ENCODE measurements at regions not wholly inside any gene's neighbourhood (a gene's known extent, or its start where the extent isn't known, plus 50 kb on each side); places are given as distances from the start of the nearest gene placed in this dataset.

DNA sequence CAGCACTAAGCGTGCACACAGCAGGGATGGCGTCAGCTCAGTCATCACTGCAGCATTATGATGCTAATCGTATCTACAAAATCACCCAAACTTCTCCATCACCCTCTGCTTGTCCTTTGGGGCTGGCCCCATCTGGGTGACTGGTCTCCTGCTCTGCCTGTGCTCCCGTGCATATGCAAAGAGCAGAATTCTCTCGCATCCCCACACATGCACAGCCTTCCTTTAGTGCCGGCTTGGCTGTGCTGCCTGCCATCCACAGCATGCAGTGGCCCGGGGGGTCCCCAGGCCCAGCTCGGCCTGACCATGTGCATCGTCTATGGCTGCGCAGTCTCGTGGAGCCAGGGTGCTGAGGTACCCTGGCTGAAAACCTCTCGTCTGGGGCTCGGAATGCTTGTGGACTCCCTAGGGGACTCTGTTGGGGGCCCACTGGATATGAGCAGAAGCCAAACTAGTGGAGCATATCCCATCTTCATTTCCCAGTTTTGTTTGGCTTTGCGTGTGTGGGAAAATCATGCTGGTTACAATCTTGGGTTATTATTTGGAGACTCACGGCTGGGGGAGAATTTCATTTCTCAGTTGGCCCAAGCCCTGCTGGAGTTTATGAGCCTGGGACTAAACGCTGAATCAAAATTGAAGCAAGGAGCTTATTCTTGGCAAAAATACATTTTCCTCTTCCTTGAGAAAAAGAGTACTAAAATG is 70.9 kb upstream of the HS6ST1 start:
- Mint-ChIP-seq H3K4me3 (no peak overlapping the region), H3K9me3 (ENCODE audit: low read depth) (no peaks in the 10 kb centered on the region), H3K4me1 (no peaks in the 10 kb centered on the region), H3K27me3 (peaks cover 19% of the 10 kb centered on the region), H3K36me3 (no peaks in the 10 kb centered on the region), H3K27ac (no peak overlapping the region)
- CTCF ChIA-PET, result no interaction called here
- ATAC-seq (no peak), DNase-seq (no peak)

DNA sequence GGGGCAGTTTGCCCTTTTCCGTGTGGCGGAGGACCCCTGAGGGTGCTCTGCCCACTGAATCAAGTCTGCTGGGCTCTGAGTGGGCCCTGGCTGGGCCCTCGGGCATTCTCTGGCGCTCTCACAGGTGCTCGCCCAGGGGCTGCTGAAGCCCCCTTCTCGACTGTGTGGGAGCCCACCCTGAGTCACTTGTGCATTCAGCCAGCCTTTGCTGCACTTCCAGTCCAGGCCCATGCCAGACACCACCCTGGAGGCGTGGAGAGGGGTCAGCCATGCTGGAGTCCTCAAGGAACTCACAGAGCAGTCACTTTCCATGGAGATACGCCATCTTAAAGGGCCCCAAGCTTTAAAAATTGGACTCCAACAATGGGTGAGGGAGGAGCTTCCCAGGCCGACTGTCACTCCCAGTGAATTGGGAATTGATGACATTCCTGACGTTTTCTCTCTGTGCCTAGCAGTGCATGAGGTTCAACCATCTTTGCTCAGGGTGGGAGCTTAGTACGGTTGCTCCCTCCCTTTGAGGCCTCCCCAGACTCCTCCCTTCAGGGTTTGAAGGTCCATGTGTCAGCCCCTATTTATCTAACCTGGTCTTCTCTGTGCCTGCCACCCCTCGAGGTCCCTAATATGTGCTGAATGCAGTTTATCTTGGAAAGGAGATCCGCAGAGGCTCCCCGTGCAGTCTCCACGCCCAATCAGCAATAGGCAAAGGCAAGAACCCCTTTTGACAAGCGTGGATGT is 71.8 kb upstream of the HS6ST1 start:
- H3K27ac Mint-ChIP-seq, result no peak overlapping the region
- DNase-seq (no peak), ATAC-seq (no peak)
- H3K4me3 Mint-ChIP-seq, result no peak overlapping the region
- peaks cover 21% of the 10 kb centered on the region for H3K27me3 Mint-ChIP-seq
- no peaks in the 10 kb centered on the region for H3K9me3 Mint-ChIP-seq (ENCODE audit: low read depth)
- CTCF ChIA-PET, result no interaction called here
- no peaks in the 10 kb centered on the region for H3K4me1 Mint-ChIP-seq
- no peaks in the 10 kb centered on the region for H3K36me3 Mint-ChIP-seq

DNA sequence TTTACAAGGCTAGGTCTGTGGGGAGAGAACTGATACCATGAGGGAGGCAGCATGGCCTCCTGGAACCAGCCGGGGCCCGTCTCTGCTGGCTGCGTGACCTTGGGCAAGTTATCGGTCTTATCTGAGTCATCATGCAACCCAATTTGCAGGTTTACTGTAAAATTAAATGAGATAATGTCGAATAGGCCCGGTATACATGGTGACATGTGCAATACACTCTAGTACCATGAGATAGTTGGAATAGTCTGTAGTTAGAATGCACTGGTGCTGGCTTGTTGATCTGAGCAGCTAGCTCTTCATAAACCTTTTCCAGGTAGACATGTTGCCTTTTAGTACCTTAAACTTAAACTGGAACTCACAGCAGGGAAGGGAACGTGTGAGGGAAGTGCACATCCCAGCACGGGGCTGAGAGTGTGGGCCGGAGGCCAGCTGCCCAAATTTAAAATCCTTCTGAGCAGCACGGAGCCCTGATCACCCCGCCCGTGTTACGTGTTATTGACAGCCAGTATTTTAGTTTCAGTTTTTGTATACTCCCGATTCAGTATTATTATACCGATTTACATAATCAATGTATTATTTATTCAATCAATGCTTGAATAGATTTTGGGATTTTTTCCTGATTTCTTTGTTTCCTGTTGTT is 72.4 kb upstream of the HS6ST1 start:
- Mint-ChIP-seq H3K36me3 (no peaks in the 10 kb centered on the region), H3K4me3 (no peak overlapping the region), H3K27me3 (peaks cover 21% of the 10 kb centered on the region), H3K9me3 (ENCODE audit: low read depth) (no peaks in the 10 kb centered on the region), H3K4me1 (no peaks in the 10 kb centered on the region), H3K27ac (no peak overlapping the region)
- CTCF ChIA-PET, result no interaction called here
- no peak for ATAC-seq
- no peak for DNase-seq

DNA sequence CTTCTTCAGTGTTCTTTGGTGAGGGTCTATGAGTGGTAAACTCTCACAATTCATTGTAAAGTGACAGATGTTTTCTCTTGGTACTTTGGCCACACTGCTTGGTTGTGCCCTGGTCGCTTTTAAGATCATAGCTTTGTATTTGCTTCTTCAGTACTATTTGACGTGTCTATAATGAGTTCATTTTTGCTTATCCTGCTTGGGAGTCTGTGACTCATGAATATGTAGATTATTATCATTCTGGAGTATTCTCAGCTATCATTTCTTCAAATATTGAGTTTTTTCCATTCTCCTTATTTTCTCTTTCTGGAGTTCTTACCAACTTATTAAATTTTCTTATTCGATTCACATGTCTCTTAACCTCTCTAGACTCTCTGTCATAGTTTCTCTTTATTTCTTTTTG is 73.0 kb upstream of the HS6ST1 start:
- CTCF ChIA-PET, result no interaction called here
- H3K4me1 Mint-ChIP-seq, result no peaks in the 10 kb centered on the region
- no peak for DNase-seq
- H3K27me3 Mint-ChIP-seq, result peaks cover 21% of the 10 kb centered on the region
- H3K4me3 Mint-ChIP-seq, result no peak overlapping the region
- ATAC-seq, result no peak
- no peaks in the 10 kb centered on the region for H3K9me3 Mint-ChIP-seq (ENCODE audit: low read depth)
- no peak overlapping the region for H3K27ac Mint-ChIP-seq
- no peaks in the 10 kb centered on the region for H3K36me3 Mint-ChIP-seq

DNA sequence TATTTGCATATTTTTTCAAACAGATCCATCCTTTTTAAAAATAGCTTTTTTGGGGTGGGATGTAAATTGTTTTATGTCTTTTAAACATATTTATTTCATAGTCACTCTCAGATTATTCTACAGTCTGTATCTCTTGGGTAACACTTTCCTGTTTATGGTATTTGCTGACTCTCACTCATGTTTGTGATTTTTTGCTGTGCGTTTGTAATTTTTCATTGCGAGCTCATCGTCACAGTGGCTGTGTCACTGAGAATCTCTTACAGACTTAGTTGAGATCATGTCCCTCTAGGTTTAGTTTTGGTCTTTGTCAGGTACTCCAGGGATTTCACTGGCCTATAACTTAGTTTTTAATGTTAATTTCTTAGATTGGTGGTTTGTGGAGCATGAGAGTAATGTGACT is 73.5 kb upstream of the HS6ST1 start:
- H3K4me3 Mint-ChIP-seq, result no peak overlapping the region

DNA sequence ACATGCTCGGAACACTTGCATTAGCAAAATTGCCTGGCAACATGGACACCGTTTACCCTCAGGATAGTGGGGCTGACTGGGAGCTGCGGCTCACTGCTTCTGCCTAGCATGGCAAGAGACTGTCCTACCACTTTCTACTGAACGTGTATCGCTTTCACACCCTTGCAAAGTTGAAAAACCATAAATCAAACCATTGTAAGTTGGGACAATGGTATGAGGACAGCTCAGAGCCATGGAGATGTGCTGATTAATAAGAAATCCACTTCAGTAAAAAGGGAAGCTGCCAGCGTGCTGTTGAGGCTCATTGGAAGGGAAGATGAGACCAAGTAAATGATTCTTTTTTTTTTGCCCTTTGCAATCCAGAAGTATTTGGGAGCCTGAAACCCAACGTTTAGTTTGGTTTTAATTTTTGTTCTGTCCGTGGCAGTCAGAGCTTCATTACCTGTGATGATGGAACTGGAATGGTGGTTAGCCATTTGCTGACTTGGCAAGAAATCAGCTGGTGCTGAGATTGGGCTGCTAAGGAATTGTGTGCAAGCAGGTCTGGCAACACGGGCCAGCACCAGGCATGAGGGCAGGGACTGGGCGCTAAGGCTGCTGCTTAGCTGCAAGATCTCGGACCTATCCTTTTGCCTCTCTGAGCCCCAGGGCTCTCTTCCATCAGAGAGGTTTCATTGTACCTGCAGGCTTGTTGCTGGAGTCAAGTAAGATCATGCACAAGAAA is 75.5 kb upstream of the HS6ST1 start:
- DNase-seq (no peak), ATAC-seq (no peak)
- Mint-ChIP-seq H3K4me3 (no peak overlapping the region), H3K36me3 (no peaks in the 10 kb centered on the region), H3K4me1 (no peaks in the 10 kb centered on the region), H3K9me3 (ENCODE audit: low read depth) (no peaks in the 10 kb centered on the region), H3K27me3 (peaks cover 27% of the 10 kb centered on the region), H3K27ac (no peak overlapping the region)
- CTCF ChIA-PET, result no interaction called here

More for the DNA sequence above, 73.5 kb upstream of the HS6ST1 start:
- H3K27ac Mint-ChIP-seq, result no peak overlapping the region
- no peaks in the 10 kb centered on the region for H3K9me3 Mint-ChIP-seq (ENCODE audit: low read depth)
- CTCF ChIA-PET, result no interaction called here
- ATAC-seq (no peak), DNase-seq (no peak)
- no peaks in the 10 kb centered on the region for H3K4me1 Mint-ChIP-seq
- peaks cover 21% of the 10 kb centered on the region for H3K27me3 Mint-ChIP-seq
- H3K36me3 Mint-ChIP-seq, result no peaks in the 10 kb centered on the region

DNA sequence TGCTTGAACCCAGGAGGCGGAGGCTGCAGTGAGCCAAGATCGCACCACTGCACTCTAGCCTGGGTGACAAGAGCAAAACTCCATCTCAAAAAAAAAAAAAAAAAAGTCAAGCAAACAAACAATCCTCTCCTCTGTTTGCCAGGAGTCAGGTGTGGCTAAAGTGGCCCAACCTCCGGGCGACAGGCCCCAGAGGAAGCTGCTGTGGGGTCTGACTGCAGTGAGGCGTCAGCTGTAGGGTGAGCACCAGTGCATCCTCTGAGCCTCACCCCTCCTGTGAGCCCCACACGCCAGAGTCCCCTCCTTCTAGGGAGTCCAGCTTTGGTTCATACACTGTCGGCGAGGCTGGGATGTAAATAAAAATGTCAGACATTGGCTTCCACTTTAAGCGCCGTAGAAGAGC is 76.5 kb upstream of the HS6ST1 start:
- Mint-ChIP-seq H3K36me3 (no peaks in the 10 kb centered on the region), H3K4me3 (no peak overlapping the region), H3K4me1 (no peaks in the 10 kb centered on the region), H3K9me3 (ENCODE audit: low read depth) (no peaks in the 10 kb centered on the region), H3K27me3 (peaks cover 35% of the 10 kb centered on the region), H3K27ac (no peak overlapping the region)
- DNase-seq (no peak), ATAC-seq (no peak)
- CTCF ChIA-PET, result no interaction called here

DNA sequence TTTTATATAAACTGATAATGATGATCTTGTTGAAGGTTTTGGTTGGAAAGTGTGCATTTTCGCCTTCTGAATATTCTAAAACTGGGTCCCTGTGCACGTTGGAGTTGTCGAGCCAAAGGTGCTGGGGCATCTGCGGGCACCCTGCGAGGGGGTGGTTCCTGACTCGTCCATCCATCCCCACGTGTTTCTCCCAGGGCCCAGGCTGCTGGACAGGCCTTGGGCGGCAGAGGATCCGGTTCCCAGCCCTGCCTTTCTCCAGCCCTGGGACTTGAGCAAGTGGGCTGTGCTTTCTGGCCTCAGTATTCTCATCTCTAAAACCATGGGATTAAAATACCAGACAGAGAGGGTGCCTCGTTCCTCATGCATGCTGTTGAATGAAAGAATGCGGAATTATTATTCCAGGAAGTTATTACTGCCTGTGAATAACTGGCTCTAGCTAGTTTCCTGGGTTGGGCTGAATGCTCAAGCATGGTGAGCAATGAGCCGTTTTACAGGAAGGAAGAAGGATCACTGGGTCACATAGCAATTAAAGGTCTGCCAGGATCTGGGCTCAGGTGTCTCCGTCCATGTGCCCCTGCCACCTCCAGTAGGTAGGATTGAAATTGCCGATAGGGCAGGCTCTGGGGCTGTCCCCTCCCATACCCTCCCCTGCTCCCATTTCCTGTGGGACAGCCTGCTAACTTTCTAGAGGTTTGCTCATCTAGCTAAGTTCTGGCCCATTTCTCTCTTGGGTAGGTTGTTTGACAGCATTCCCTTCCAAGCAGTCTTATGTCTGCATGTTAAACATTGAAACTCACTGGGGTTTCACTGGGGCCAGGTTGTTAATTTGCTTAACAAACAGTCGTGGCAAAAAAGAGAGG is 77.2 kb upstream of the HS6ST1 start:
- Mint-ChIP-seq H3K4me1 (no peaks in the 10 kb centered on the region), H3K27ac (no peak overlapping the region), H3K27me3 (peaks cover 41% of the 10 kb centered on the region), H3K36me3 (no peaks in the 10 kb centered on the region), H3K9me3 (ENCODE audit: low read depth) (no peaks in the 10 kb centered on the region), H3K4me3 (no peak overlapping the region)
- CTCF ChIA-PET, result no interaction called here
- ATAC-seq, result no peak
- DNase-seq, result no peak

DNA sequence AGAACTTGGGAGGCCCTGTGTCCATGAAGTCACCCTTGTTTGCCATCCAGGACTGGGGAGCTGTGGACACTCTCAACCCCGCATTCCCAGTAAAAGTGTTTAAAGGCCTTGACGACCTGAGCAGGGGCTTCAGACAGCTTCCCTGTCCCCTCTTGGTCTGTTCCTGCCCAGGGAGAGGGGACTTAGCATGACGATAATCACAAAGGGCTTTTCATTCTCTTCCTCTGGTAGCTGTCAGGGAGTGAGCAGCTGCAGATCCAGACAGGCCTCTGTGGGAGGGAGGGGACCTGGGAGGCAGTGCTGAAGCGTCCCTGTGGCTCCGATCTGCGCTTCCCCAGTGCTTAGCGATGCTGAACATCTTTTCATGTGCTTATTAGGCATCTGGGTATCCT is 77.8 kb upstream of the HS6ST1 start:
- ATAC-seq, result no peak
- Mint-ChIP-seq H3K9me3 (ENCODE audit: low read depth) (no peaks in the 10 kb centered on the region), H3K36me3 (no peaks in the 10 kb centered on the region), H3K27me3 (peaks cover 44% of the 10 kb centered on the region), H3K27ac (no peak overlapping the region), H3K4me3 (no peak overlapping the region), H3K4me1 (no peaks in the 10 kb centered on the region)
- DNase-seq, result no peak
- CTCF ChIA-PET, result no interaction called here

DNA sequence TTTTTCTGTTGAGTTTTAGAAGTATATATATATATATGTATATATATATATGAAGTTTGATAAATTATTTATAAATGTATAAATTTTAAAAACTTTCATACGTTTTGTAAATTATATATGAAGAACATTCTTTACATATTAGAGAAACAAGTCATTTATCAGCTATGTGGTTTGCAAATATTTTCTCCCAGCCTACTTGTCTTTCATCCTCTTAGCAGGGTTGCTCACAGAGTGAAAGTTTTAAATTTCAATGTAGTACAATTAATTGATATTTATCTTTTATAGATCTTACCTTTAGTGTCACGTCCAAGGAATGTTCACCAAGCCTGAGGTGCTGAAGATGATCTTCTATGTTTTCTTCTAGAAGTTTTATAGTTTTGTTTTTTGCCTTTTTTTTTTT is 78.3 kb upstream of the HS6ST1 start:
- H3K9me3 Mint-ChIP-seq (ENCODE audit: low read depth), result no peaks in the 10 kb centered on the region
- no peak for ATAC-seq

DNA sequence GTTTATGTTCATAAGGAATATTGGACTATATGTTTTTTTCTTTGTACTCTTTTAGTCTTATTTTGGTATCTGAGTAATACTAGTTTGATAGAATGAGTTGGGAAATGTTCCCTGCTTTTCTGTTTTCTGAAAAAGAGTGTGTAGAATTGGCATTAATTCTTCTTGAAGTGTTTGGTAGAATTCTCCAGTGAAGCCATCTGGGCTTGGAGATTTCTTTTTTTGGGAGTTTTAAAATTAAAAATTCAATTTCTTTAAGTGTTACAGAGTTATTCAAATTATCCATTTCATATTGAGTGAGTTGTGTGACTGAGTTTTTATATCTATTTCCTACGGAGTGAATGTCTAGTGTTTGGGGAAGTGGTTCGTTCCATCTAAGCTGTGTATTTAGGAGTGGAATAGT is 80.6 kb upstream of the HS6ST1 start:
- Mint-ChIP-seq H3K9me3 (ENCODE audit: low read depth) (no peaks in the 10 kb centered on the region), H3K36me3 (no peaks in the 10 kb centered on the region), H3K4me1 (no peaks in the 10 kb centered on the region), H3K4me3 (no peak overlapping the region), H3K27ac (no peak overlapping the region), H3K27me3 (peaks cover 37% of the 10 kb centered on the region)
- DNase-seq (no peak), ATAC-seq (no peak)
- CTCF ChIA-PET, result interaction anchor here (1.2 kb wide), 1 partner anchor 11 kb away, joined by 3 read pairs; no protein-coding TSS in a partner anchor

More for the DNA sequence above, 78.3 kb upstream of the HS6ST1 start:
- Mint-ChIP-seq H3K4me1 (no peaks in the 10 kb centered on the region), H3K36me3 (no peaks in the 10 kb centered on the region), H3K27ac (no peak overlapping the region), H3K4me3 (no peak overlapping the region), H3K27me3 (peaks cover 44% of the 10 kb centered on the region)
- DNase-seq, result no peak
- CTCF ChIA-PET, result no interaction called here

DNA sequence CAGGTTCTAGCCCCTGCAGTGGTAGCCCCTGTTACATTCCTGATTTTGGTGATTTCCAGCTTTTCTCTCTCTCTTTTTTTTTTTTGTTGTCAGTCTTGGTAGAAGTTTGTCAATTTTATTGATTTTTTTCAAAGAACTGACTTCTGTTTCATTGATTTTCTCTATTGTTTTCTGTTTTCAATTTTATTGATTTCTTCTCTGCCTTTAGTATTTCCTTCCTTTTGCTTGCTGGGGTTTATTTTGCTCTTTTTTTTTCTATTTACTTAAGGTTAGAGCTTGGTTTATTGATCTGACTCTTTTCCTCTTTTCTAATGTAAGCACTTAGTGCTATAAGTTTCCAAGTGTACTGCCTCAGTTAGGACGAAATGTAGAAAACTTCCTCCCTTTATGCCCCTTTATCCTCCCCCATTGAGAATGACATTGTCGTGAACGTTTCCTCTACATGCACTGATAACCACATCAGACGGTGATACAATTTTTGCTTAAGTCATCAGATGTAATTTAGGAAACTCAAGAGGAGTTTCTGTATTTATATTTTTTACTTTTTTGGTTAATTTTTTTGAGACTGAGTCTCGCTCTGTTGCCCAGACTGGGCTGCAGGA is 81.1 kb upstream of the HS6ST1 start:
- Mint-ChIP-seq H3K9me3 (ENCODE audit: low read depth) (no peaks in the 10 kb centered on the region), H3K4me3 (no peak overlapping the region), H3K36me3 (no peaks in the 10 kb centered on the region), H3K27me3 (peaks cover 37% of the 10 kb centered on the region), H3K4me1 (no peaks in the 10 kb centered on the region), H3K27ac (no peak overlapping the region)
- ATAC-seq (no peak), DNase-seq (no peak)
- CTCF ChIA-PET, result interaction anchor here (1.2 kb wide), 1 partner anchor 12 kb away, joined by 3 read pairs; no protein-coding TSS in a partner anchor

DNA sequence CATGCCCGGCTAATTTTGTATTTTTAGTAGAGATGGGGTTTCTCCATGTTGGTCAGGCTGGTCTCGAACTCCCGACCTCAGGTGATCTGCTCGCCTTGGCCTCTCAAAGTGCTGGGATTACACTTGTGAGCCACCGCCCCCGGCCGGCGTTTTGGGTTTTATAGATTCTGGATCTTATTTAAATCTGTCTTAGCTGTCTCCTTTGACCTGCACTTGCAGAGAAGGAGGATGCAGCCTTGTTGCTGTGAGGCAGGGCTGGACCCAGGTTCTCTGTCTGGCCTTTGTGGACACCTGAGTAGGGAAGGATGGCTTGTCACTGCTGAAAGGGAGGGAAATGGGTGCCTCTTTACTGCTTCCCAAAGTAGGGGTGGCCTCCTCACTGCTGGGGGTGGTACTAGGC is 83.0 kb upstream of the HS6ST1 start:
- Mint-ChIP-seq H3K4me3 (no peak overlapping the region), H3K27ac (no peak overlapping the region), H3K4me1 (no peaks in the 10 kb centered on the region), H3K27me3 (peaks cover 34% of the 10 kb centered on the region), H3K36me3 (no peaks in the 10 kb centered on the region), H3K9me3 (ENCODE audit: low read depth) (no peaks in the 10 kb centered on the region)
- no peak for ATAC-seq
- CTCF ChIA-PET, result no interaction called here
- no peak for DNase-seq

Measured in activated CD8-positive, alpha-beta memory T cell treated with anti-CD3 and anti-CD28 coated beads, Interleukin-2, amount 10 ng/mL, durations not matched to agents 7 days and 5 days (primary cell).